ENCODE measurements at regions not wholly inside any gene's neighbourhood (a gene's known extent, or its start where the extent isn't known, plus 50 kb on each side); places are given as distances from the start of the nearest gene placed in this dataset.

DNA sequence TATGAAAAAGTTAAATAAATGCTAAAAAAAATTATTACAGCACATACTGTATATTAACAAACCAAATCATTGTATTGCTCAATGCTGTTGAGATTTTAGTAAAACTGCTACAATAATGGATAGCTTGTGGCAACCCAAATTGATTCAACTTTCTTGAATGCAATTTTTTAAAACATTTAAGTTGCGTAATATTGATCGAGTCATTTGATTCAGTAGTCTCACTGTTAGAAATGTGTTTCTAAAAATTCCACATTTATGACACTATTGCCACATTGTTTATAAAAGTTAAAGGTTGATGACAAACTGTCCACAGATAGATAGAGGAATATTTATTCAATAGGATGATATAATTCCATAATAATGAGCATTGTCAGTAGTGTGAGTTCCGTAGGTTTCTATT, 640.7 kb upstream of the CRIM1 start:
- Histone ChIP-seq H3K27ac (ENCODE audit: low read depth, low read length) (no peak overlapping the region), H3F3A (ENCODE audit: control insufficient read depth, insufficient read depth) (no peaks in the 10 kb centered on the region), H4K20me1 (ENCODE audit: control insufficient read depth, insufficient read depth, low read depth, low read length) (no peaks in the 10 kb centered on the region), H3K79me2 (ENCODE audit: control insufficient read depth, low read length) (no peaks in the 10 kb centered on the region), H3K4me3 (ENCODE audit: low read length) (no peak overlapping the region), H3K27me3 (ENCODE audit: control insufficient read depth, low read length) (no peaks in the 10 kb centered on the region), H3K9me2 (replicated peaks; ENCODE audit: control insufficient read depth, low read length) (no peaks in the 10 kb centered on the region), H3K4me1 (ENCODE audit: control insufficient read depth, low read length) (no peaks in the 10 kb centered on the region), H3K36me3 (ENCODE audit: control insufficient read depth, low read length) (no peaks in the 10 kb centered on the region), H3K9me3 (ENCODE audit: control insufficient read depth, insufficient read depth, low read length) (no peaks in the 10 kb centered on the region), H3K4me2 (ENCODE audit: low read length) (no peak overlapping the region)
- no peak for TF ChIP-seq EZH2phosphoT487 (IDR thresholded peaks at IDR 0.05; ENCODE audit: borderline replicate concordance, low read length)
- no peak for TF ChIP-seq CTCF (IDR thresholded peaks at IDR 0.05; ENCODE audit: low read depth, low read length, poor library complexity, severe bottlenecking)

DNA sequence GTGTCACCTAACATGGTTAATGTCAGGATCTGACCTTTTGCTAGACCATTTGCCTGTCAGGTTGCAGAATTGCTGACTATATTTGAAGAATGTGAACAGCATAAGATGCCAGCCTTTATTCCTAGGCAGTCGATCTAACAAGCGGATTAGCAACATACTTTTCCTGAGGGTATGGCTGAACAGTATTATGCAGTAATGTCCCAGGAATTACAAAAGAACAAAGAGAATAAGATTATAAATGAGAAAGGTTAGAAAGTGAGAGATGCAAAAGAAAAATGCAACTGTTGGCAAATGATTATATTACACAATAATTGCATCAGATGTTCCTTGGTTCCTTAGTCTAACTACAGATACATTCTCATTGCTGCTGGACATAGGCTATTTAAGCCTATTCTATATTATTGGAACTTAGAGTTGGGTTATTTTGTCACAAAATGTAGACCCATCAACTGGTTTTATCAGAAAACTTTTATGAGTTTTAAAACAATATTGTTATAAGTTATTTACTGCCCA, 647.1 kb upstream of the CRIM1 start:
- no peak for TF ChIP-seq CTCF (IDR thresholded peaks at IDR 0.05; ENCODE audit: low read depth, low read length, poor library complexity, severe bottlenecking)
- no peak for TF ChIP-seq EZH2phosphoT487 (IDR thresholded peaks at IDR 0.05; ENCODE audit: borderline replicate concordance, low read length)
- H3K9me3 ChIP-seq (ENCODE audit: control insufficient read depth, insufficient read depth, low read length) = no peaks in the 10 kb centered on the region
- no peaks in the 10 kb centered on the region for H3F3A ChIP-seq (ENCODE audit: control insufficient read depth, insufficient read depth)
- no peaks in the 10 kb centered on the region for H3K36me3 ChIP-seq (ENCODE audit: control insufficient read depth, low read length)
- H3K27ac ChIP-seq (ENCODE audit: low read depth, low read length) = no peak overlapping the region
- no peaks in the 10 kb centered on the region for H3K9me2 ChIP-seq (replicated peaks; ENCODE audit: control insufficient read depth, low read length)
- H3K4me1 ChIP-seq (ENCODE audit: control insufficient read depth, low read length) = no peaks in the 10 kb centered on the region
- no peaks in the 10 kb centered on the region for H3K27me3 ChIP-seq (ENCODE audit: control insufficient read depth, low read length)
- H4K20me1 ChIP-seq (ENCODE audit: control insufficient read depth, insufficient read depth, low read depth, low read length) = no peaks in the 10 kb centered on the region
- no peaks in the 10 kb centered on the region for H3K79me2 ChIP-seq (ENCODE audit: control insufficient read depth, low read length)
- H3K4me3 ChIP-seq (ENCODE audit: low read length) = no peak overlapping the region
- H3K4me2 ChIP-seq (ENCODE audit: low read length) = no peak overlapping the region

DNA sequence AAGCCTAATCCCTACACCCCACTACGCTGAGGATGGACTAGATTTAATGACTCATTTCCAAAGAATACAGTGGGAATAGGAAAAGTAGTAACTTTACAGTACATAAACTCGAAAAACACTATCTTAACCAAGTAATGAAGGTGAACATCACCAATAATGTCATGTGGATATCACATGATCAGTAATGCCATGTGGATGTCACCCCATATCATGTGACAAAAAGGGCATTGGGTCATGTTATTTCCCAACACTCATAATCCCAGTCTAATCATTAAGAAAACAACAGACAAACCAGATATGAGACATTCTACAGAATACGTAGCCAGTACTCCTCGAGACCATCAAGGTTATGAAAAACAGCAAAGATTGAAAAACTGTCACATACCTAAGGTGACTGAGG, 667.3 kb upstream of the CRIM1 start:
- Histone ChIP-seq H3F3A (ENCODE audit: control insufficient read depth, insufficient read depth) (no peaks in the 10 kb centered on the region), H3K27me3 (ENCODE audit: control insufficient read depth, low read length) (no peaks in the 10 kb centered on the region), H3K9me2 (replicated peaks; ENCODE audit: control insufficient read depth, low read length) (no peaks in the 10 kb centered on the region), H3K4me2 (ENCODE audit: low read length) (no peak overlapping the region), H3K4me3 (ENCODE audit: low read length) (no peak overlapping the region), H3K79me2 (ENCODE audit: control insufficient read depth, low read length) (no peaks in the 10 kb centered on the region), H4K20me1 (ENCODE audit: control insufficient read depth, insufficient read depth, low read depth, low read length) (no peaks in the 10 kb centered on the region), H3K27ac (ENCODE audit: low read depth, low read length) (no peak overlapping the region), H3K9me3 (ENCODE audit: control insufficient read depth, insufficient read depth, low read length) (no peaks in the 10 kb centered on the region), H3K4me1 (ENCODE audit: control insufficient read depth, low read length) (no peaks in the 10 kb centered on the region), H3K36me3 (ENCODE audit: control insufficient read depth, low read length) (no peaks in the 10 kb centered on the region)
- no peak for TF ChIP-seq CTCF (IDR thresholded peaks at IDR 0.05; ENCODE audit: low read depth, low read length, poor library complexity, severe bottlenecking)
- TF ChIP-seq EZH2phosphoT487 (IDR thresholded peaks at IDR 0.05; ENCODE audit: borderline replicate concordance, low read length) = no peak
